Stomach (tissue), 8 donors: ENCODE measurements at regions not wholly inside any gene's neighbourhood (a gene's known extent, or its start where the extent isn't known, plus 50 kb on each side); places are given as distances from the start of the nearest gene placed in this dataset.

Experiments used
- DNase-seq, 2 donors: peaks; one replicate each; pipeline versions ENCODE4 v3.0.0 to v3.0.0-alpha.2; 2013 to 2019
- H3K27ac ChIP-seq, 5 donors: fragments of 200-600 bp in 4 of 5; sonication (generic) in 4 of 5; one replicate each; pipeline ENCODE4 v1.5.1; 2013 to 2019; ENCODE audit warnings: mild to moderate bottlenecking in 1 of 5, moderate library complexity in 1 of 5
- H3K27me3 ChIP-seq, 3 donors: fragments of 200-600 bp; sonication (generic); one replicate each; pipeline ENCODE4 v1.5.1; 2017 to 2019; ENCODE audit warnings: mixed run types in 1 of 3
- H3K36me3 ChIP-seq, 4 donors: fragments of 200-600 bp; sonication (generic); 1 replicate in 3 of 4; 2 replicates in 1 of 4; pipeline ENCODE4 v1.5.1; 2016 to 2019
- H3K4me1 ChIP-seq, 4 donors: fragments of 200-600 bp; sonication (generic); one replicate each; pipeline ENCODE4 v1.5.1; 2016 to 2019
- H3K4me3 ChIP-seq, 4 donors: fragments of 200-600 bp; sonication (generic) in 3 of 4; one replicate each; pipeline ENCODE4 v1.5.1; 2016 to 2019; ENCODE audit warnings: mild to moderate bottlenecking in 1 of 4
- H3K9me3 ChIP-seq, 4 donors: fragments of 200-600 bp; sonication (generic); one replicate each; pipeline ENCODE4 v1.5.1; 2016 to 2019
- EP300 ChIP-seq: sonication (generic); formaldehyde crosslinking; IDR thresholded peaks from one replicate; pipeline ENCODE4 v1.6.1; 2017; ENCODE audit warnings: antibody characterized with exemption
- POLR2A ChIP-seq, 4 donors: fragments of 450-650 bp; IDR thresholded peaks; one replicate each; pipeline ENCODE4 v1.6.1; 2016; ENCODE audit warnings: antibody characterized with exemption in 4 of 4, control low read depth in 2 of 4, mild to moderate bottlenecking in 1 of 4, moderate library complexity in 1 of 4
- POLR2AphosphoS5 ChIP-seq, 3 donors: sonication (generic); formaldehyde crosslinking; IDR thresholded peaks; one replicate each; pipeline ENCODE4 v1.6.1; 2016; ENCODE audit warnings: antibody characterized with exemption in 3 of 3
- WGBS, 5 donors: extraction: QIAGEN DNeasy Blood & Tissue Kit in 3 of 5; methylation state at CpG; one replicate each; pipeline versions ENCODE4 v1.1.5 to v1.1.7; 2013 to 2018; 5-methylcytosine and 5-hydroxymethylcytosine counted together
- intact Hi-C: fragments of 100-400 bp; cut with DNase I; formaldehyde crosslinking; loops from one replicate; pipeline ENCODE4 v1.15.1; 2023; ENCODE audit warnings: low total_unique reads
- TF ChIP-seq, protein P1 (sequence below), 7 experiments: fragments of 450-650 bp in 4 of 7; fragments of 200-600 bp in 3 of 7; sonication (generic) in 3 of 7; IDR thresholded peaks; one replicate each; pipeline ENCODE4 v1.5.1; 2016 to 2019; ENCODE audit warnings: antibody characterized with exemption in 7 of 7, control low read depth in 2 of 7, mild to moderate bottlenecking in 1 of 7
- donor health status: healthy with polysubstance abuse.
- donor health status: Bipolar disorder and iron deficiency.
- donor health status: healthy.

DNA sequence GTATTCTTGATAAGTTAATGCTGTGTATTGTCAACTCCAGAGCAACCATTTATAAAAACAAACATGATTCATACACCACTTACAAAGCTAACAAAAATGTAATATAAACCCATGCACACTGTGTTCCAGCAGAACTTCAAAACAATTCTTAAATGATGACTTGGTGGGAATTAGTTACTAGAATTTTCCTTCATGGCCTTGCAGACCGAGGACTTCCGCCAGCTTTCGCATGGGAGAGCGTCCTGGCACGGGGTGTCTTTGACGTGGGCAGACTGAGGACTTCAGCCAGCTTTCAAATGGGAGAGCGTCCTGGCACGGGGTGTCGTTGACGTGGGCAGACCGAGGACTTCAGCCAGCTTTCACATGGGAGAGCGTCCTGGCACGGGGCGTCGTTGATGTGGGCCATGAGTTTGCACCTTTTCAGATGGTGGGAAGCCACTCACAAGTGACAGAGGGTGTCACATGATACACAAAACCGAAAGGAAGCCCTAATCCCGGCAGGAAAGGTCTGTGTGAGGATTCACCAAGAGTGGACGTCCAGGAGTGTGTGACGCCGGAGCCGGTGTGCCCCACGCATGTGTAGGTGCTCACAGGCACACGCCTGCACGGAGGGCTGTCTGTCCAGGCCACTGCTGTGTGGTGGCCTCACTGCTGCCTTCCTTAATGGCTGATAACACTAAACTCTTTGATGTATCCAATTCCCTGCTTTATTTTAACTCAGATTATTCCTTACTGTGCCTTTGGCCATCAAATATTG lies 211.3 kb upstream of the IRX4 start:
- Histone ChIP-seq H3K27me3 (peaks cover 0 to 8% (median 0%) of the 10 kb centered on the region in 3 donors), H3K4me1 (no peaks in the 10 kb centered on the region), H3K4me3 (no peak overlapping the region), H3K9me3 (peaks cover 0 to 6% (median 0%) of the 10 kb centered on the region in 4 donors), H3K27ac (peak overlapping the region in 4 of 5 donors; percentile 43 to 78 (median 64)), H3K36me3 (no peaks in the 10 kb centered on the region)
- peak in 1 of 2 donors; percentile 31 for DNase-seq
- TF ChIP-seq EP300, result peak; percentile 55
- TF ChIP-seq POLR2AphosphoS5 (IDR thresholded peaks at IDR 0.05), result peak; percentile 2 to 43 (median 23)
- no peak for TF ChIP-seq POLR2A (IDR thresholded peaks at IDR 0.05)
- TF ChIP-seq, protein P1, sequence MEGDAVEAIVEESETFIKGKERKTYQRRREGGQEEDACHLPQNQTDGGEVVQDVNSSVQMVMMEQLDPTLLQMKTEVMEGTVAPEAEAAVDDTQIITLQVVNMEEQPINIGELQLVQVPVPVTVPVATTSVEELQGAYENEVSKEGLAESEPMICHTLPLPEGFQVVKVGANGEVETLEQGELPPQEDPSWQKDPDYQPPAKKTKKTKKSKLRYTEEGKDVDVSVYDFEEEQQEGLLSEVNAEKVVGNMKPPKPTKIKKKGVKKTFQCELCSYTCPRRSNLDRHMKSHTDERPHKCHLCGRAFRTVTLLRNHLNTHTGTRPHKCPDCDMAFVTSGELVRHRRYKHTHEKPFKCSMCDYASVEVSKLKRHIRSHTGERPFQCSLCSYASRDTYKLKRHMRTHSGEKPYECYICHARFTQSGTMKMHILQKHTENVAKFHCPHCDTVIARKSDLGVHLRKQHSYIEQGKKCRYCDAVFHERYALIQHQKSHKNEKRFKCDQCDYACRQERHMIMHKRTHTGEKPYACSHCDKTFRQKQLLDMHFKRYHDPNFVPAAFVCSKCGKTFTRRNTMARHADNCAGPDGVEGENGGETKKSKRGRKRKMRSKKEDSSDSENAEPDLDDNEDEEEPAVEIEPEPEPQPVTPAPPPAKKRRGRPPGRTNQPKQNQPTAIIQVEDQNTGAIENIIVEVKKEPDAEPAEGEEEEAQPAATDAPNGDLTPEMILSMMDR (IDR thresholded peaks at IDR 0.05), result no peak
- WGBS, 5 donors, result 70 to 82% (median 76%) methylated on average over 24 of the region's 24 CpGs
- intact Hi-C loops, result no loop called here

DNA sequence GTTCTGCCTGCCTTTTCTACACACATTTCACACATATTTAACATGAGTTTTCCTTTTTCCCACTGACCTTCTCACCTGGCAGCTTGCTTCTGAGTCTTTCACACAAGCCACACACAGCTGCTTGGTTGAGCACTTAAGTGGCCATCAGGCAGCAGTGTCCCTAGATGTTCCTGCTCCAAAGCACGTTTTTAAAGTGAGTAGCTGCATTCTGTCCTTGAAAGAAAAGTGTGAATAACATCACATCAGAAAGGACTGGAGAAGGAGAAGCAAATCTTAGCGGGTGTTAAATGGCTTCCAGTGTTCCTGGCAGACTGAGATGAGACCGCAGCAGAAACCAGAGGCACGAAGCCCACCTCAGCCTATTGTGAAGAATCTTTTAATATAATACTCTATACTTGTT lies 209.2 kb upstream of the IRX4 start:
- H3K36me3 ChIP-seq, result no peaks in the 10 kb centered on the region
- H3K9me3 ChIP-seq, result peaks cover 0 to 6% (median 0%) of the 10 kb centered on the region in 4 donors
- no peak overlapping the region for H3K4me3 ChIP-seq
- TF ChIP-seq, protein P1 (IDR thresholded peaks at IDR 0.05), result no peak
- TF ChIP-seq EP300 (no peak), POLR2AphosphoS5 (IDR thresholded peaks at IDR 0.05) (no peak), POLR2A (IDR thresholded peaks at IDR 0.05) (no peak)
- DNase-seq, result no peak
- WGBS, 5 donors, result 59 to 69% (median 65%) methylated on average over 4 of the region's 4 CpGs
- H3K4me1 ChIP-seq, result no peaks in the 10 kb centered on the region
- H3K27me3 ChIP-seq, result peaks cover 0 to under 1% (median 0%) of the 10 kb centered on the region in 3 donors
- intact Hi-C loops, result no loop called here
- H3K27ac ChIP-seq, result no peak overlapping the region

DNA sequence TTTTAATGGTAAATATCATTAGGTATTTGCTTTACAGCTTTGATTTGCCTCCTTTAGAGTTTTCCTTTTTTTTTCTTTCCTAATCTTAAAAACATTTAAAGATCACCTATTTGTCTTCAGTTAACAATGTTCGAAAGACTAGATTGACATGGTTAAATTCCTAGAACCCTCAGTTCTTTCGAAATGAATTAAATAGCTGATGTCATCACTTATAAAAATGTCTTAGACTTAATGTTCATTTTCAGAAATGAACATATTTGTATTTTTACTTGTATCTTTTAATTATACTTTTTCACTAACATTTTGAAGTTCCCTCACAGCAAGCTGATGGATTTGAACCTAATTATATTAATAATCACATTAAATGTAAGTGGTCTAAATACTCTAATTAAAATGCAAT lies 205.3 kb upstream of the IRX4 start:
- intact Hi-C loops, result no loop called here
- no peaks in the 10 kb centered on the region for H3K27me3 ChIP-seq
- no peak overlapping the region for H3K27ac ChIP-seq
- 71 to 80% (median 73%) methylated on average over 2 of the region's 2 CpGs for WGBS, 5 donors
- TF ChIP-seq POLR2A (IDR thresholded peaks at IDR 0.05), result no peak
- no peak for TF ChIP-seq POLR2AphosphoS5 (IDR thresholded peaks at IDR 0.05)
- TF ChIP-seq, protein P1 (IDR thresholded peaks at IDR 0.05), result no peak
- TF ChIP-seq EP300, result no peak
- H3K4me3 ChIP-seq, result no peak overlapping the region
- no peak for DNase-seq
- H3K36me3 ChIP-seq, result no peaks in the 10 kb centered on the region
- H3K4me1 ChIP-seq, result no peaks in the 10 kb centered on the region
- peaks cover 0 to 6% (median 0%) of the 10 kb centered on the region in 4 donors for H3K9me3 ChIP-seq

DNA sequence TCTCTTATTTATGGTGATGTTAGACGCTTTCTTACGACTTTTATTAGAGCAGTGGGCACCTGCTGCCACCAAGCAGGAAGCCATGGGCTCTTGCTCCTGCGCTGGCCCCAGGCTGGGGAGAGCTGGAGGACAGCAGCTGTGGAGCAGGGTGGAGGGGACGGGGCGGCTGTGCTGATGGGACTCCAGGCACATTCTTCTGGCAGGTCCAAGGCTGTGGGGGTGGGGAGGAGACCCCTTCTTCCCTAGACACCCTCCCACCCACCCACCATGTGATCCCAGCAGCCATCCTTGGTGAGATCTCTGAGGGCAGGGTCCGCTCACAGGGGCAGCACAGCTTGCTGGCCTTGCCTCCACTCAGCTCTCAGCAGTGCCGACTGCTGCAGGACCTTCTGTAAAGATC lies 192.6 kb upstream of the IRX4 start:
- no peak for TF ChIP-seq EP300
- no peak for TF ChIP-seq POLR2A (IDR thresholded peaks at IDR 0.05)
- TF ChIP-seq POLR2AphosphoS5 (IDR thresholded peaks at IDR 0.05), result no peak
- TF ChIP-seq, protein P1 (IDR thresholded peaks at IDR 0.05), result no peak
- peaks cover 0 to 5% (median under 1%) of the 10 kb centered on the region in 4 donors for H3K9me3 ChIP-seq
- no peak overlapping the region for H3K4me3 ChIP-seq
- H3K27me3 ChIP-seq, result no peaks in the 10 kb centered on the region
- no peaks in the 10 kb centered on the region for H3K36me3 ChIP-seq
- no peak overlapping the region for H3K27ac ChIP-seq
- no peak for DNase-seq
- no peaks in the 10 kb centered on the region for H3K4me1 ChIP-seq
- intact Hi-C loops, result no loop called here
- WGBS, 5 donors, result 77 to 89% (median 84%) methylated on average over 4 to 7 of the region's 7 CpGs
